ENCODE measurements at regions not wholly inside any gene's neighbourhood (a gene's known extent, or its start where the extent isn't known, plus 50 kb on each side); places are given as distances from the start of the nearest gene placed in this dataset.
"Not testable (repeated sequence)": the region's sequence is repeated elsewhere in the genome, so short reads cannot be mapped to it uniquely, and the experiment has no call there.

- TF ChIP-seq, protein P1, sequence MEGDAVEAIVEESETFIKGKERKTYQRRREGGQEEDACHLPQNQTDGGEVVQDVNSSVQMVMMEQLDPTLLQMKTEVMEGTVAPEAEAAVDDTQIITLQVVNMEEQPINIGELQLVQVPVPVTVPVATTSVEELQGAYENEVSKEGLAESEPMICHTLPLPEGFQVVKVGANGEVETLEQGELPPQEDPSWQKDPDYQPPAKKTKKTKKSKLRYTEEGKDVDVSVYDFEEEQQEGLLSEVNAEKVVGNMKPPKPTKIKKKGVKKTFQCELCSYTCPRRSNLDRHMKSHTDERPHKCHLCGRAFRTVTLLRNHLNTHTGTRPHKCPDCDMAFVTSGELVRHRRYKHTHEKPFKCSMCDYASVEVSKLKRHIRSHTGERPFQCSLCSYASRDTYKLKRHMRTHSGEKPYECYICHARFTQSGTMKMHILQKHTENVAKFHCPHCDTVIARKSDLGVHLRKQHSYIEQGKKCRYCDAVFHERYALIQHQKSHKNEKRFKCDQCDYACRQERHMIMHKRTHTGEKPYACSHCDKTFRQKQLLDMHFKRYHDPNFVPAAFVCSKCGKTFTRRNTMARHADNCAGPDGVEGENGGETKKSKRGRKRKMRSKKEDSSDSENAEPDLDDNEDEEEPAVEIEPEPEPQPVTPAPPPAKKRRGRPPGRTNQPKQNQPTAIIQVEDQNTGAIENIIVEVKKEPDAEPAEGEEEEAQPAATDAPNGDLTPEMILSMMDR (IDR thresholded peaks at IDR 0.05; ENCODE audit: insufficient read depth, low read length, poor library complexity, severe bottlenecking): no peak
Measured at GRCh38 chr5:56666901-56667300, 148.4 kb upstream of the MAP3K1 start.

GRCh38 chr5:56665117-56665516 lies 150.2 kb upstream of the MAP3K1 start:
- H3K27me3 ChIP-seq (ENCODE audit: control insufficient read depth, insufficient read depth, low read length); H3K4me3 ChIP-seq (ENCODE audit: low read depth, low read length); DNase-seq (ENCODE audit: low read depth): not testable (repeated sequence)

More at GRCh38 chr5:56666901-56667300, 148.4 kb upstream of the MAP3K1 start:
- H3K27me3 ChIP-seq (ENCODE audit: control insufficient read depth, insufficient read depth, low read length): no peaks in the 10 kb centered on the region
- H3K36me3 ChIP-seq (ENCODE audit: control insufficient read depth, insufficient read depth, low read length): no peaks in the 10 kb centered on the region
- DNase-seq (ENCODE audit: low read depth): no peak
- no peak overlapping the region for H3K4me3 ChIP-seq (ENCODE audit: low read depth, low read length)

GRCh38 chr5:56664025-56664424 lies 151.3 kb upstream of the MAP3K1 start:
- Histone ChIP-seq H3K27me3 (ENCODE audit: control insufficient read depth, insufficient read depth, low read length) (no peaks in the 10 kb centered on the region), H3K36me3 (ENCODE audit: control insufficient read depth, insufficient read depth, low read length) (no peaks in the 10 kb centered on the region), H3K4me3 (ENCODE audit: low read depth, low read length) (no peak overlapping the region)
- TF ChIP-seq, protein P1 (IDR thresholded peaks at IDR 0.05; ENCODE audit: insufficient read depth, low read length, poor library complexity, severe bottlenecking): no peak
- DNase-seq (ENCODE audit: low read depth): no peak

More at GRCh38 chr5:56665117-56665516, 150.2 kb upstream of the MAP3K1 start:
- not testable (repeated sequence) for H3K36me3 ChIP-seq (ENCODE audit: control insufficient read depth, insufficient read depth, low read length)

DNA sequence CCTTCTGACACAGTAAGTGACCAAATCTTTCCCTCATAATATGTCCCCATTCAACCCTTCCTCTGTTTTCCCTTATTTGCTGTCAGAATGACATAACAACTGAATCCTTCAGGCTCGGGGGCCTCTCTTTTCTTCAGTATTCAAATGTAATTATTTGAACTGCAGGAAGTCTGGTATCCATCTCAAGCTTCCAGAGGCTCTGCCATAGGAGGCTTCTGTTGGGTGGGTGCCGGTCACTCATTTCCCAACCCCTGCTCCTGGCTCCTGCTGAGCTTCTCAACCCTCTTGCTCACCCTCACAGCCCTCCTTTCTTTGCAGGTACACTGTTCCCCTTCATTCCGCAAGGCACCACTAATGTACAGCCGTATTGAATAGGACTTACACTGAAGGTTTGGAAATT lies 151.8 kb upstream of the MAP3K1 start:
- H3K36me3 ChIP-seq (ENCODE audit: control insufficient read depth, insufficient read depth, low read length): no peaks in the 10 kb centered on the region
- TF ChIP-seq, protein P1 (IDR thresholded peaks at IDR 0.05; ENCODE audit: insufficient read depth, low read length, poor library complexity, severe bottlenecking): no peak
- H3K4me3 ChIP-seq (ENCODE audit: low read depth, low read length): no peak overlapping the region
- DNase-seq (ENCODE audit: low read depth): no peak
- no peaks in the 10 kb centered on the region for H3K27me3 ChIP-seq (ENCODE audit: control insufficient read depth, insufficient read depth, low read length)

- no peak for DNase-seq (ENCODE audit: low read depth)
- Histone ChIP-seq H3K4me3 (ENCODE audit: low read depth, low read length) (no peak overlapping the region), H3K27me3 (ENCODE audit: control insufficient read depth, insufficient read depth, low read length) (no peaks in the 10 kb centered on the region), H3K36me3 (ENCODE audit: control insufficient read depth, insufficient read depth, low read length) (no peaks in the 10 kb centered on the region)
- TF ChIP-seq, protein P1 (IDR thresholded peaks at IDR 0.05; ENCODE audit: insufficient read depth, low read length, poor library complexity, severe bottlenecking): no peak
Measured at GRCh38 chr5:56662893-56663292, 152.5 kb upstream of the MAP3K1 start.

- DNase-seq (ENCODE audit: low read depth): no peak
- Histone ChIP-seq H3K36me3 (ENCODE audit: control insufficient read depth, insufficient read depth, low read length) (no peaks in the 10 kb centered on the region), H3K27me3 (ENCODE audit: control insufficient read depth, insufficient read depth, low read length) (no peaks in the 10 kb centered on the region), H3K4me3 (ENCODE audit: low read depth, low read length) (no peak overlapping the region)
- TF ChIP-seq, protein P1 (IDR thresholded peaks at IDR 0.05; ENCODE audit: insufficient read depth, low read length, poor library complexity, severe bottlenecking): no peak
Measured at GRCh38 chr5:56659971-56660370, 155.4 kb upstream of the MAP3K1 start.
